ENCODE measurements at regions not wholly inside any gene's neighbourhood (a gene's known extent, or its start where the extent isn't known, plus 50 kb on each side); places are given as distances from the start of the nearest gene placed in this dataset.

- peak; percentile 86 for DNase-seq
Observed at GRCh38 chr5:145237843-145238242, 597.3 kb downstream of the PRELID2 start.

GRCh38 chr5:145236983-145237382 is 598.2 kb downstream of the PRELID2 start:
- DNase-seq = no peak

- DNase-seq = no peak
Observed at GRCh38 chr5:145236127-145236526, 599.0 kb downstream of the PRELID2 start.

DNA sequence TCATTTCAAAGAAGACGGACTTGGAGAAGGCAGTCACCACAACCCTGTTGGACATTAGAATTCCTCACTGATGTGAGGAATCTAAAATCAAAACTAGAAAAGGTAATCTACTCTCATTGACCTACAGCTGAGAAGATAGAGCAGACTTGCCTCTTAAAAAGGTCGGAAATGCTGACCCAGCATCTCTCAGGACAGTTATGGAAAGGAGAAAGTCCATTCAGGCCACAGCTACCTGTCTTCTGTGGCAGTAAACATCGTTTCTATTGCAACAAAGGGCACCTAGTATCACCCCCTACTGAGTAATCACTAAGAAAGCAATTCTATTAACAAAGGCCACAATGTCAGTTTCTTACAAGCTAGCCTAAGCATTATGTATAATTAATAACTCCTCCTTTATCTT is 601.7 kb downstream of the PRELID2 start:
- no peak for DNase-seq

DNA sequence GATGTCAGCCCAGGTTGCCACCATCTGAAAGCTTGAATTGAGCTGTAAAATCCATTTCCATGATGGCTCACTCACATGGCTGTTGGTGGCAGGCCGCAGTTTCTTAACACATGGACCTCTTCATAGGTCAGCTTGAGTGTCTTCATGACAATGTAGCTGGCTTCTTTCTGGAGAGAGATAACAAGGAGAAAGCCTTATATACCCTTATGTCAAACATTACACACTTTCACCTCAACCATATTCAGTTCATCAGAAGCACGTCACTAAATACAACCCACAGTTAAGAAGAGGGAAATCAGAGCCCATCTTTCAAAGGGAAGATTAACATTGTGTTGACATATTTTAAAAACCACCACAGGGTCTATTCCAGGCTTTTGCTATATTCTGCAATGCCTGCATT is 604.4 kb downstream of the PRELID2 start:
- DNase-seq = no peak

DNA sequence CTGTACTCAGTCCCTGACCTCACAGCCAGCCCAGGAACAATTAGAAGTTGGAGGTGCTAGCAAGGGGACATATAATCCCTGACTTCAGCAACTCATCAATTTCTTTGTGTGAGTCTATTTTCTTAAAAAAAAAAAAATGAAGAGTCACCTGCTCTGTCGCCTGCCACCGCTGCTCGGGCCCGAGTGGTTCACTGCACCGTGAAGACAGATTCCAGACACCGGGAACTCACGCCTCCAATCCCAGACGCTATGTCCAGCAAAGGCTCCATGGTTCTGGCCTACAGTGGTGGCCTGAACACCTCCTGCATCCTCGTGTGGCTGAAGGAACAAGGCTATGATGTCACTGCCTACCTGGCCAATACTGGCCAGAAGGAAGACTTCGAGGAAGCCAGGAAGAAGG is 606.6 kb downstream of the PRELID2 start:
- DNase-seq = no peak

- no peak for DNase-seq
Observed at GRCh38 chr5:145227881-145228280, 607.3 kb downstream of the PRELID2 start.

GRCh38 chr5:145226726-145227125 is 608.4 kb downstream of the PRELID2 start:
- no peak for DNase-seq

DNA sequence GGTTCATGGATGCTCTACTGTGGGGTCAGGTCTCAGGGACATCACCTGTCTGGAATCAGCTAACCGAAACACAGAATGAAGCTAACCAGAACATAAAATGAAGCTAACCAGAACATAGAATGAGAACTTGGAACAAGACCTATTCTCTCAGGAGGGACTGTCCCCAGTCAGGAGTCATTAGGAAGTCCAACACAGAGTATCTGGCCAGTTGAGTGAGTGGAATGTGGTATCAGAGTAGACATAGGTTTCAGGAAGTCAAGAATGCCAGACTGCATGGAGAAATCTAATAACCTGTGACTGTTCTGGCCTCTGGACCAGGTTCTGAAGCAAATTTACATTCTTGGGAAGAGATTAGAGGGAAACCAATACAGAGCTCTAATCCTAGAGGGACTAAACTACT is 609.6 kb downstream of the PRELID2 start:
- DNase-seq = no peak

- DNase-seq = no peak
Observed at GRCh38 chr5:145223582-145223981, 611.6 kb downstream of the PRELID2 start.

DNA sequence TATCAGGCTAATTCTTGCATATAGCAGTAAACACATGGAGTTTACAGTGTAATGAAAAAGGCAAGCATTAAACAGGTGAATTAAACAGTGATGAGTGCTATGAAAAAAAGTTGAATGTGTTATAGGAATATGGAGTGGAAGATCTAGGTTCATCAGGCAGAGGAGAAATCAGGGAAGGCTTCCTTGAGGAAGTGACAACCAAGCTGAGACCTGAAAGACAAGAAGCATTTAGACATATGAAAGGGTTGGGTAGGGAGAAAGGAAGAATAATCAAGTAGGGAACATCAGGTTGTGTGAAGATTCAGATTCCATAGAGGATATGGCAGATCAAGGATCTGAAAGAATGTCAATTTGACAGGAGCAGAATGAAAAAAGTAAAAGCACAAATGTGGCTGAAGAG is 612.5 kb downstream of the PRELID2 start:
- DNase-seq = no peak

- DNase-seq = no peak
Observed at GRCh38 chr5:145221416-145221815, 613.7 kb downstream of the PRELID2 start.

GRCh38 chr5:145220481-145220880 is 614.7 kb downstream of the PRELID2 start:
- DNase-seq = no peak

- no peak for DNase-seq
Observed at GRCh38 chr5:145218982-145219381, 616.2 kb downstream of the PRELID2 start.

GRCh38 chr5:145218019-145218418 is 617.1 kb downstream of the PRELID2 start:
- no peak for DNase-seq

DNA sequence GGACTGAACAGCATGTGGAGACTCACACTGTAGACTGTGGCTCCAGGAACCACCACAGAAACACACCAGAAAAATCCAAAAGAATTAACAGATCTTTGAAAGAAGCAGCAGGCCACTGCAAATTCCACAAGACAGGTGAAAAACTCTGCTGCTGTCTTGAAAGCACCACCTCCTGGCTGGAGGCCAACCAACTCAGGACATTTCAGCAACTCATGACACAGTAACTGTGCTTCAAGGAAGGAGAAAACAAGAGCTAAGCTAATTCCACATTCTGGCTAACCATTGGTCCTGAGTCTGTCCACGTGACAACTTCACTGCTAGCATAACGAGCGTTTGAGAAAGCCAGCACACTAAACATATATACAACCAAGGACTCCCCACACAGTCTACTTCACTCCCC is 625.1 kb downstream of the PRELID2 start:
- DNase-seq = no peak

DNA sequence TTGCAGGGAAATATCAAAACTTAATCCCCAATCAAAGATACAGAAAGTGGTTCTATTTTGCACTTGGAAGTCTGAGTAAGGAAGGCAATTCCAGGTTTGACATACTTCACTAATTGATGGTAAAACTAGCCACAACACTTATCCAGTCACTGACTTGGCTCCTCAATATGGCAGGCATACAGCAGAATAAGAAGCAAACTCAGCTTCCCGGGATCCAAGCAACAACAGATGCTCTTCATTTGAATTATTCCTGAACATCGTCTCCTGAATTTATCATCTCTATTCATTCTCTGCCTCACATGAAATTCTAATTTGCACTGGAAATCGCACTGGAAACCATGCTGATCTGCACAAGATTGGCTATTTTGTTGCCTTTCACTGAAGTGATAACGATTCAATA is 629.6 kb downstream of the PRELID2 start:
- no peak for DNase-seq

GRCh38 chr5:145204743-145205142 is 630.4 kb downstream of the PRELID2 start:
- DNase-seq = no peak

GRCh38 chr5:145203193-145203592 is 631.9 kb downstream of the PRELID2 start:
- no peak for DNase-seq

DNA sequence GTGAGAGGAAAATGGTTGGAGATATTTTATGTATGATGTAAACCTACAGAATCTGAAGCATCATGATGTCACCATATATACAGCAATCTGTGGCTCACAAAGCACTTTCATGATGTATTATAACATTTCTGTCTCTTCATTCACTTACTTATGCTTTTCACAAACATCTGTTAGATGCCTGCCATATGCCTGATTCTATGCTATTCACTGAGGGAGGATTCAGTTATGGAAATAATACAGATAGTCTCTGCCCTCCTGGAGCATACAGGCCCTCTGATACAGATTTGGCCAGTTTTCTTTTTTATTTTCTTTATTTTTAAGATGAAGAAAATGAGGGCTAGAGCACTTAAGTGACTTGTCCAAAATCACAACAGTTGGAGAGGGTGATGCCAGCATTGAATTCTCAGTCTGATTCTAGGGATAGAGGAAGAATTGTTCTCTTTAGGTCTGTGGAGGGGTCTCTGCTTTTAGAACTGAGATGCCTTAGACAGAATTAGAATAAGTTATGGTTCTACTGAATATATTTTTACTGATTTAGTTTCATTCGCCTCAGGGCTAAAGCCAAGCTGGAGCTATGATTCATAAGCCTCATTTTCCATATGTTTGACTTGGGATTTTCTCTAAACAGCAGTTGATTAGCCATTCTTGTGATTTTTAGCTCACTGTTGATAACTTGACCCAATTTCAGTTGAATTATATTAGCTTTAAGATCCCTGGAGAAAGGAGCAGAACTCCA is 636.4 kb downstream of the PRELID2 start:
- no peak for DNase-seq

DNA sequence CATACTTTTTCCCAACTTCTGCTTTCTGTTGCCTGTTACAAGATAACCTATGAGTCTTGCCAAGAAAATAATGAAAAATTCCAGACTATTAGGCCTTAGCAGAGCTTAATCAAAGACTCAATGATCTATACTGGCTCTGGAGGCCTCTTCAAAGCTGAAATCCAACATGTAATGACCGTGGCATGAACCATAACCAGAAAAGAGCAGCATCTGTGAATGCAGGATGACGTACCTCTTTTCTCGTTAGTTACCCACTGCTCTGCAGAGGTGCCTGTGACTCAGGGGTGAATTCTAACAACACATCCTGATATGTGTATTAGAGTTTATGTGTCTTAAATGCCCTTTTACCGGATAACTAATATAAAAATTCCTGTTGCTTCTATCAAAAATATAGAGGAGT is 645.4 kb downstream of the PRELID2 start:
- DNase-seq = no peak

GRCh38 chr5:145180371-145180770 is 654.8 kb downstream of the PRELID2 start:
- DNase-seq = no peak

- DNase-seq = no peak
Observed at GRCh38 chr5:145178641-145179523, 656.3 kb downstream of the PRELID2 start.

DNA sequence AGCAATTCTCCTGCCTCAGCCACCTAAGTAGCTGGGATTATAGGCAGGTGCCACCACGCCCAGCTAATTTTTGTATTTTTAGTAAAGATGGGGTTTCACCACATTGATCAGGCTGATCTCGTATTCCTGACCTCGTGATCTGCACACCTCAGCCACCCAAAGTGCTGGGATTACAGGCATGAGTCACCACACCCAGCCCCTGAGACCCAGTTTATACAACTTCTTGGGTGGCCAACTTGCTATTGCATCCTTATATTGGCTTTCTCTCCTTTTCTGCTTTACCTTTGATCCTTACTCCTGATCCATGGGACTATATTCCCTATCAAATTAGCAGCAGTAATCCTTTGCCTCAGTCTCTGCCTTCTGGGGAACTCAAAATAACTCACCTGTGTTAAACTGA is 659.1 kb downstream of the PRELID2 start:
- no peak for DNase-seq

Measured in NCI-H2029 treated with DMSO at 0.1 percent for 48 hours (cell line).